A549 (cell line): ENCODE measurements at regions not wholly inside any gene's neighbourhood (a gene's known extent, or its start where the extent isn't known, plus 50 kb on each side); places are given as distances from the start of the nearest gene placed in this dataset.

ENCODE experiments used
- ATAC-seq, 2 experiments: fragments of 200-7000 bp in 1 of 2; fragments of >200 bp in 1 of 2; cut with Nextera tagmentation in 1 of 2; cut with Tn5 transposase in 1 of 2; 3 replicates each; pipeline versions ENCODE4 v1.8.0 to v1.9.1; 2018 to 2020; ENCODE audit warnings: mild to moderate bottlenecking in 1 of 2, moderate library complexity in 1 of 2
- CTCF ChIA-PET: fragments of 300-600 bp; sonication (Branson Sonifier 250); formaldehyde crosslinking; extraction: SDS; loops from one replicate; lab custom pipeline; 2021; ENCODE audit warnings: antibody characterized with exemption, inconsistent platforms; lab: Yijun Ruan, JAX
- POLR2A ChIA-PET: fragments of 350-600 bp; formaldehyde crosslinking; extraction: SDS; loops from one replicate; lab custom pipeline; 2021; ENCODE audit warnings: antibody characterized with exemption, inconsistent platforms; lab: Yijun Ruan, JAX
- DNase-seq, 2 experiments: peaks; one replicate each; pipeline versions ENCODE4 v3.0.0 to v3.0.0-alpha.2; 2011 to 2016; ENCODE audit warnings: low read depth in 1 of 2, low spot score in 1 of 2
- FAIRE-seq: peaks from 2 replicates; lab custom pipeline; 2011; peaks lifted over from hg19 to GRCh38; lab: Jason Lieb, UNC
- H3K27ac ChIP-seq, 2 experiments: fragments of >200 bp; sonication (Bioruptor Twin); formaldehyde crosslinking; 3 replicates each; pipeline ENCODE4 v1.5.1; 2016 to 2017
- H3K4me1 ChIP-seq: fragments of >200 bp; sonication (Bioruptor Twin); formaldehyde crosslinking; 3 replicates; pipeline ENCODE4 v1.6.1; 2016
- H3K4me2 ChIP-seq: fragments of >200 bp; sonication (Bioruptor Twin); formaldehyde crosslinking; 3 replicates; pipeline ENCODE4 v1.6.1; 2016
- H3K4me3 ChIP-seq: fragments of >200 bp; sonication (Bioruptor Twin); formaldehyde crosslinking; 3 replicates; pipeline ENCODE4 v1.5.1; 2016
- H3K9me3 ChIP-seq: fragments of >200 bp; sonication (Bioruptor Twin); formaldehyde crosslinking; 3 replicates; pipeline ENCODE4 v1.6.1; 2016
- ATOH8 ChIP-seq: fragments of 250-450 bp; sonication (Bioruptor Pico); IDR thresholded peaks from 2 replicates; pipeline ENCODE4 v1.5.0; 2020; ENCODE audit warnings: low read depth, mild to moderate bottlenecking, moderate library complexity
- BCL3 ChIP-seq: fragments of >200 bp; sonication (Bioruptor Twin); formaldehyde crosslinking; IDR thresholded peaks from 3 replicates; pipeline ENCODE4 v1.6.1; 2016
- CBX2 ChIP-seq: fragments of 200-600 bp; sonication (generic); IDR thresholded peaks from 2 replicates; pipeline ENCODE4 v1.6.1; 2016; ENCODE audit warnings: low read depth, mild to moderate bottlenecking, borderline replicate concordance
- CBX8 ChIP-seq: fragments of 200-600 bp; sonication (generic); IDR thresholded peaks from 2 replicates; pipeline ENCODE4 v1.6.1; 2016
- E2F6 ChIP-seq: IDR thresholded peaks from 2 replicates; pipeline ENCODE4 v1.6.1; 2012; ENCODE audit warnings: low read depth, borderline replicate concordance
- EHF ChIP-seq: fragments of 250-450 bp; sonication (Bioruptor Pico); IDR thresholded peaks from 2 replicates; pipeline ENCODE4 v1.5.0; 2020; ENCODE audit warnings: mild to moderate bottlenecking
- EHMT2 ChIP-seq: fragments of 200-600 bp; sonication (generic); IDR thresholded peaks from 2 replicates; pipeline ENCODE4 v1.6.1; 2016; ENCODE audit warnings: antibody characterized with exemption, low read depth, mild to moderate bottlenecking, moderate library complexity
- ESRRA ChIP-seq: fragments of 150-350 bp; IDR thresholded peaks from 2 replicates; pipeline ENCODE4 v1.6.1; 2014; ENCODE audit warnings: mild to moderate bottlenecking, low read length, borderline replicate concordance
- FOSB ChIP-seq: fragments of 250-450 bp; sonication (Bioruptor Pico); IDR thresholded peaks from 2 replicates; pipeline ENCODE4 v1.5.0; 2020; ENCODE audit warnings: mild to moderate bottlenecking, moderate library complexity
- FOSL2 ChIP-seq, 2 experiments: fragments of 450-650 bp in 1 of 2; fragments of >200 bp in 1 of 2; sonication (Bioruptor Twin) in 1 of 2; formaldehyde crosslinking; IDR thresholded peaks; 2 replicates each; pipeline versions ENCODE4 v1.5.0 to v1.6.1; 2016 to 2020; ENCODE audit warnings: mild to moderate bottlenecking in 1 of 2, moderate library complexity in 1 of 2
- FOXS1 ChIP-seq: fragments of 250-450 bp; sonication (Bioruptor Pico); IDR thresholded peaks from 2 replicates; pipeline ENCODE4 v1.5.0; 2020; ENCODE audit warnings: mild to moderate bottlenecking, moderate library complexity
- HMGXB4 ChIP-seq: fragments of 250-450 bp; sonication (Bioruptor Pico); IDR thresholded peaks from 2 replicates; pipeline ENCODE4 v1.5.0; 2021; ENCODE audit warnings: mild to moderate bottlenecking, moderate library complexity, borderline replicate concordance
- HOXA7 ChIP-seq: fragments of 250-450 bp; sonication (Bioruptor Pico); IDR thresholded peaks from 2 replicates; pipeline ENCODE4 v1.5.0; 2020; ENCODE audit warnings: mild to moderate bottlenecking, moderate library complexity
- HOXB5 ChIP-seq: fragments of 250-450 bp; sonication (Bioruptor Pico); IDR thresholded peaks from 2 replicates; pipeline ENCODE4 v1.5.0; 2020; ENCODE audit warnings: mild to moderate bottlenecking, moderate library complexity
- JUN ChIP-seq, 2 experiments: fragments of >200 bp; sonication (Bioruptor Twin); formaldehyde crosslinking; IDR thresholded peaks; 2 replicates in 1 of 2; 3 replicates in 1 of 2; pipeline ENCODE4 v1.6.1; 2016 to 2017
- KDM1A ChIP-seq: fragments of 200-600 bp; sonication (generic); IDR thresholded peaks from 2 replicates; pipeline ENCODE4 v1.6.1; 2016; ENCODE audit warnings: low read depth, mild to moderate bottlenecking
- MAFK ChIP-seq: fragments of 450-650 bp; IDR thresholded peaks from 2 replicates; pipeline ENCODE4 v1.6.1; 2014; ENCODE audit not compliant: partially characterized antibody
- MAZ ChIP-seq: fragments of 150-350 bp; IDR thresholded peaks from 2 replicates; pipeline ENCODE4 v1.6.1; 2014; ENCODE audit warnings: antibody characterized with exemption, low read depth, low read length, borderline replicate concordance
- RFX5 ChIP-seq: fragments of 450-650 bp; IDR thresholded peaks from 2 replicates; pipeline ENCODE4 v1.7.1; 2014; ENCODE audit warnings: antibody characterized with exemption, mild to moderate bottlenecking, moderate library complexity
- SMC3 ChIP-seq: fragments of >200 bp; sonication (Bioruptor Twin); formaldehyde crosslinking; IDR thresholded peaks from 3 replicates; pipeline ENCODE4 v1.6.1; 2018; ENCODE audit warnings: inconsistent platforms
- SREBF2 ChIP-seq: fragments of 450-650 bp; IDR thresholded peaks from 2 replicates; pipeline ENCODE4 v1.6.1; 2014; ENCODE audit warnings: mild to moderate bottlenecking, moderate library complexity
- ZC3H11A ChIP-seq: fragments of 450-650 bp; IDR thresholded peaks from 2 replicates; pipeline ENCODE4 v1.6.1; 2014; ENCODE audit warnings: antibody characterized with exemption, mild to moderate bottlenecking
- ZSCAN20 ChIP-seq: fragments of 250-450 bp; sonication (Bioruptor Pico); IDR thresholded peaks from 2 replicates; pipeline ENCODE4 v1.8.0; 2022; ENCODE audit warnings: mild to moderate bottlenecking, moderate library complexity
- WGBS: methylation state at CpG from one replicate; pipeline ENCODE4 v1.1.6; 2017; ENCODE audit errors: missing lambda C conversion rate; 5-methylcytosine and 5-hydroxymethylcytosine counted together

GRCh38 chr5:113891491-113891890 lies 378.0 kb downstream of the YTHDC2 start:
- CTCF ChIA-PET, result interaction anchor here (0.7 kb wide), 1 partner anchor 212 kb away, joined by 3 read pairs; no protein-coding TSS in a partner anchor
- Histone ChIP-seq H3K9me3 (no peaks in the 10 kb centered on the region), H3K4me1 (no peaks in the 10 kb centered on the region)
- FAIRE-seq, result no peak
- no peak for TF ChIP-seq HOXA7 (CRISPR knock-in tag)
- TF ChIP-seq BCL3, result no peak
- no peak for TF ChIP-seq CBX8
- TF ChIP-seq SMC3, result no peak
- TF ChIP-seq RFX5, result no peak
- TF ChIP-seq EHMT2, result no peak
- TF ChIP-seq, all 56 proteins: peak for 0
- no peak for DNase-seq
- H3K27ac ChIP-seq, result no peak overlapping the region
- POLR2A ChIA-PET, result no interaction called here
- 8% methylated on average over 4 of the region's 4 CpGs for WGBS
- H3K4me2 ChIP-seq, result no peak overlapping the region
- H3K4me3 ChIP-seq, result no peak overlapping the region
- no peak for ATAC-seq

- WGBS, result 6% methylated on average over 3 of the region's 3 CpGs
- Histone ChIP-seq H3K4me1 (no peaks in the 10 kb centered on the region), H3K9me3 (no peaks in the 10 kb centered on the region), H3K27ac (no peak overlapping the region), H3K4me2 (no peak overlapping the region), H3K4me3 (no peak overlapping the region)
- TF ChIP-seq ZSCAN20 (CRISPR knock-in tag) (no peak), E2F6 (no peak), KDM1A (no peak), HOXB5 (no peak), FOSL2 (IDR thresholded peaks at IDR 0.05) (no peak), FOSL2 (CRISPR knock-in tag; IDR thresholded peaks at IDR 0.05) (no peak), JUN (IDR thresholded peaks at IDR 0.05) (no peak), RFX5 (no peak), SREBF2 (no peak), CBX2 (no peak), FOSB (CRISPR knock-in tag) (no peak), FOXS1 (no peak), MAFK (no peak), MAZ (no peak), EHMT2 (no peak), EHF (CRISPR knock-in tag) (no peak)
- POLR2A ChIA-PET, result no interaction called here
- FAIRE-seq (no peak), ATAC-seq (no peak), DNase-seq (no peak)
- CTCF ChIA-PET, result no interaction called here
Measured at GRCh38 chr5:113896789-113897188, 383.3 kb downstream of the YTHDC2 start.

- 17% methylated on average over 5 of the region's 5 CpGs for WGBS
Measured at GRCh38 chr5:113897748-113898147, 384.3 kb downstream of the YTHDC2 start.

More at GRCh38 chr5:113897748-113898147, 384.3 kb downstream of the YTHDC2 start:
- TF ChIP-seq HMGXB4 (CRISPR knock-in tag) (no peak), ATOH8 (CRISPR knock-in tag) (no peak), FOXS1 (no peak), EHF (CRISPR knock-in tag) (no peak), ESRRA (no peak), CBX8 (no peak), ZC3H11A (no peak)
- ChIA-PET CTCF (no interaction called here), POLR2A (no interaction called here)
- Histone ChIP-seq H3K4me1 (no peaks in the 10 kb centered on the region), H3K4me2 (no peak overlapping the region), H3K9me3 (no peaks in the 10 kb centered on the region), H3K4me3 (no peak overlapping the region), H3K27ac (no peak overlapping the region)
- no peak for DNase-seq
- no peak for ATAC-seq
- no peak for FAIRE-seq
